Gastroesophageal sphincter (tissue), 4 donors: ENCODE measurements at regions not wholly inside any gene's neighbourhood (a gene's known extent, or its start where the extent isn't known, plus 50 kb on each side); places are given as distances from the start of the nearest gene placed in this dataset.

ENCODE experiments used
- ATAC-seq: fragments of 150-250 bp; one replicate; pipeline ENCODE4 v1.9.1; 2016; ENCODE audit warnings: mild to moderate bottlenecking, moderate library complexity
- H3K27ac ChIP-seq, 4 donors: fragments of 200-600 bp; sonication (generic) in 3 of 4; 1 replicate in 3 of 4; 2 replicates in 1 of 4; pipeline ENCODE4 v1.5.1; 2016 to 2019
- H3K27me3 ChIP-seq: fragments of 200-600 bp; sonication (generic); one replicate; pipeline ENCODE4 v1.5.1; 2019
- H3K36me3 ChIP-seq, 2 donors: fragments of 200-600 bp; sonication (generic); one replicate each; pipeline ENCODE4 v1.5.1; 2019; ENCODE audit warnings: control low read depth in 1 of 2
- H3K4me1 ChIP-seq, 3 donors: fragments of 200-600 bp; sonication (generic); 1 replicate in 2 of 3; 2 replicates in 1 of 3; pipeline ENCODE4 v1.5.1; 2016 to 2019; ENCODE audit warnings: control low read depth in 2 of 3
- H3K4me3 ChIP-seq, 2 donors: fragments of 200-600 bp; sonication (generic); one replicate each; pipeline ENCODE4 v1.5.1; 2019; ENCODE audit warnings: mild to moderate bottlenecking in 1 of 2, moderate library complexity in 1 of 2
- H3K9me3 ChIP-seq, 3 donors: fragments of 200-600 bp; sonication (generic); one replicate each; pipeline ENCODE4 v1.5.1; 2017 to 2019; ENCODE audit warnings: control low read depth in 2 of 3
- CTCF ChIP-seq, 4 experiments: fragments of 200-600 bp in 2 of 4; fragments of 450-650 bp in 2 of 4; sonication (generic) in 1 of 4; IDR thresholded peaks; one replicate each; pipeline ENCODE4 v1.5.1; 2017 to 2019; ENCODE audit warnings: antibody characterized with exemption in 4 of 4, mild to moderate bottlenecking in 2 of 4, moderate library complexity in 2 of 4
- EP300 ChIP-seq: sonication (generic); formaldehyde crosslinking; IDR thresholded peaks from one replicate; pipeline ENCODE4 v1.6.1; 2017; ENCODE audit warnings: antibody characterized with exemption, mild to moderate bottlenecking
- POLR2A ChIP-seq, 2 donors: fragments of 450-650 bp; IDR thresholded peaks; one replicate each; pipeline ENCODE4 v1.6.1; 2017; ENCODE audit warnings: antibody characterized with exemption in 2 of 2, mild to moderate bottlenecking in 2 of 2, moderate library complexity in 1 of 2
- POLR2AphosphoS5 ChIP-seq: sonication (generic); formaldehyde crosslinking; IDR thresholded peaks from one replicate; pipeline ENCODE4 v1.6.1; 2017; ENCODE audit warnings: antibody characterized with exemption
- WGBS, 2 donors: methylation state at CpG; one replicate each; pipeline ENCODE4 v1.1.5; 2018; ENCODE audit warnings: low coverage in 1 of 2; 5-methylcytosine and 5-hydroxymethylcytosine counted together

- no peaks in the 10 kb centered on the region for H3K4me1 ChIP-seq
- no peaks in the 10 kb centered on the region for H3K36me3 ChIP-seq
- H3K27ac ChIP-seq: no peak overlapping the region
- no peak for ATAC-seq
- peaks cover 97% of the 10 kb centered on the region for H3K27me3 ChIP-seq
- peaks cover 0 to 19% (median 0%) of the 10 kb centered on the region in 3 donors for H3K9me3 ChIP-seq
- H3K4me3 ChIP-seq: no peak overlapping the region
- 55 to 60% methylated on average over 8 to 10 of the region's 19 CpGs for WGBS, 2 donors
- TF ChIP-seq EP300 (no peak), POLR2A (IDR thresholded peaks at IDR 0.05) (no peak), CTCF (IDR thresholded peaks at IDR 0.05) (no peak), POLR2AphosphoS5 (no peak)
Observed at GRCh38 chr17:36885153-36885735, 52.0 kb upstream of the LHX1 start.

- Histone ChIP-seq H3K36me3 (no peaks in the 10 kb centered on the region), H3K27me3 (peaks cover 97% of the 10 kb centered on the region), H3K4me1 (no peaks in the 10 kb centered on the region), H3K4me3 (no peak overlapping the region), H3K27ac (no peak overlapping the region), H3K9me3 (peaks cover 0 to 14% (median 0%) of the 10 kb centered on the region in 3 donors)
- 81 to 85% methylated on average over 4 to 9 of the region's 21 CpGs for WGBS, 2 donors
- no peak for ATAC-seq
- TF ChIP-seq POLR2A (IDR thresholded peaks at IDR 0.05) (no peak), CTCF (IDR thresholded peaks at IDR 0.05) (no peak), EP300 (no peak), POLR2AphosphoS5 (no peak)
Observed at GRCh38 chr17:36885771-36886377, 51.4 kb upstream of the LHX1 start.
